Vagina (tissue), 2 donors: ENCODE measurements at regions not wholly inside any gene's neighbourhood (a gene's known extent, or its start where the extent isn't known, plus 50 kb on each side); places are given as distances from the start of the nearest gene placed in this dataset.

Experiments
- CTCF ChIP-seq, 3 experiments: fragments of 450-650 bp in 2 of 3; fragments of 200-600 bp in 1 of 3; sonication (generic) in 1 of 3; IDR thresholded peaks; one replicate each; pipeline ENCODE4 v1.5.1; 2017 to 2019; ENCODE audit warnings: antibody characterized with exemption in 3 of 3, mild to moderate bottlenecking in 2 of 3, moderate library complexity in 2 of 3
- POLR2A ChIP-seq, 2 donors: fragments of 450-650 bp; IDR thresholded peaks; one replicate each; pipeline ENCODE4 v1.6.1; 2017; ENCODE audit warnings: antibody characterized with exemption in 2 of 2, mild to moderate bottlenecking in 2 of 2, moderate library complexity in 2 of 2
- POLR2AphosphoS5 ChIP-seq, 2 donors: sonication (generic); formaldehyde crosslinking; IDR thresholded peaks; one replicate each; pipeline ENCODE4 v1.9.0; 2017; ENCODE audit warnings: antibody characterized with exemption in 2 of 2, mild to moderate bottlenecking in 2 of 2, low read depth in 1 of 2; ENCODE audit not compliant: insufficient read depth in 1 of 2

GRCh38 chr1:47596328-47596727 is 158.5 kb downstream of the FOXD2 start:
- TF ChIP-seq CTCF (IDR thresholded peaks at IDR 0.05) (no peak), POLR2AphosphoS5 (IDR thresholded peaks at IDR 0.05; ENCODE audit: insufficient read depth in 1 of 2, low read depth in 1 of 2) (no peak), POLR2A (IDR thresholded peaks at IDR 0.05) (no peak)
